SHP77 (cell line): ENCODE measurements at regions not wholly inside any gene's neighbourhood (a gene's known extent, or its start where the extent isn't known, plus 50 kb on each side); places are given as distances from the start of the nearest gene placed in this dataset.

Experiments used
- DNase-seq, 2 experiments: peaks; one replicate each; lab custom pipeline; 2025; lab: John Stamatoyannopoulos, UW

DNA sequence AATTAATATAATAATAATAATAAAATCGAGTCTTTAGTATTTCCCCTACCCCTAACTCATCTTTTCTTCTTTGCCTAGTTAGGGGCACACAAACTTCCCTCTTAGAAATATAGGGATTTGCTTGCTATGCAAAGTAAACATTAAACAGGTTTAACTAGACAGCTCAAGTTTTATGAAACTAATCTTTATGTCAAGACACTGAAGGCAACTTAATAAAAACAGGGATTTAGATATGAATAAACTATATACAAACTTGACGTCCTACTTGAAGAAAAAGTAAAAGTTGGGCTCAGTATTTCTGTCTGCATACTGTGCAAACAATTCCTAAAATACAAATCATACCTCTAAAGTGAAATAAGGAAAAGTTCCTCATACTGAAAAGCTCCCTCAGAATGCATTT lies 52.1 kb upstream of the CAV2 start:
- no peak for DNase-seq

DNA sequence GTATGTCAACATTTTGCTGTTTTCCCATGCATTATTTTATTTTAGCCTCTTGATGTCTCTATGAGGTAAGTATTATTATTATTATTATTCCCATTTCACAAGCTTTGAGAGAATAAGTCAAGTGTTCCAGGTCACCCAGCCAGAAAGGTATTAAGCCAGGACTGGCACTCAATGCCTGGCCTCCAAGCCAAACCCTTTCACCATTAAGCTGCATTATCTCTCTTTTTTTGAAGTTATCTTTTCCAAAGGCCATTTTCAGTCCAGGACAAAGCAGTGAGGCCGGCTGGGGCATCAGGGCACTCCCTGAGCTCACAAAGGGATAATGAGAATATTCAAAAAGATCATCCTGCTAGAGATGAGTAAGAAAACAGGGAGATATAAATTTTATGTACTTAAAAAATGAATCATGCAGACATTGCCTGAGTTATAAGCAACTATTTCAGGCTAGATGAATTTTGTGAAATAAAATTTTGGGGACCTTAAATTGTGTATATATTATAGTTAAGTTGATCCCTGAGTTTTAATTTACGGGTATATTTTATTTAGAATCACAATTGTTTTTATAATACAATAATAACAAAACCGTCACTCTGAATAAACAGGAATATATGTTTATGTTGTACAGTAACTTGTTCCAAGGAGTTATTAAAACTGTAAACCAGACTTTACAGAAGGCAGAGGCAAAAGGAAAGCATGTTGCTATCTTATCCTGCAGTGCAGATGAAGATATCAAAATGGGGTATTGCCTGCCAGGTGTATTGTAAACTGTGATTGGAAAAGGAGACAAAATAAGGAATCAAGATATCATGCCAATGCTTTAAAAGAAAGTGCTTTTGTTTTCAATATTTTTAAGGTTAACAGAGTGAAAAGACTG lies 51.3 kb upstream of the CAV2 start:
- no peak for DNase-seq

DNA sequence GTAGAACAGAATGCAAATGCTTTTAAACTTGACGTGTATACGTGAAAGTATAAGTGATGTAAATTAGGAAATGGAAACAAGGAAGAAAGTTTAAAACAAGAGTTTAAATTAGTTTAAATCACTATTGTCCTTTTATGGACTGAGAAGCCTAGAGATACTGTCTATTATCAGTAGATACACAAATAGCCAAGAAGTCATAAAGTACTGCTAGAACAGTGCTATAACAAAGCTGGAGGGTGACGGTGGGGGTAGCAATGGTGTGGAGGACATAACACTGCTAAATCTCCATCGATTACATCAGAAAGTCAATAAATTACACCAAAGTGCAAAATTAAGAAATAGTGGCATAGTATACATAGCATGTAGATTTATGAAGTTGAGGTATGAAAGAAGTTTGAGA lies 50.1 kb upstream of the CAV2 start:
- DNase-seq = no peak
